ENCODE measurements at regions not wholly inside any gene's neighbourhood (a gene's known extent, or its start where the extent isn't known, plus 50 kb on each side); places are given as distances from the start of the nearest gene placed in this dataset.

DNA sequence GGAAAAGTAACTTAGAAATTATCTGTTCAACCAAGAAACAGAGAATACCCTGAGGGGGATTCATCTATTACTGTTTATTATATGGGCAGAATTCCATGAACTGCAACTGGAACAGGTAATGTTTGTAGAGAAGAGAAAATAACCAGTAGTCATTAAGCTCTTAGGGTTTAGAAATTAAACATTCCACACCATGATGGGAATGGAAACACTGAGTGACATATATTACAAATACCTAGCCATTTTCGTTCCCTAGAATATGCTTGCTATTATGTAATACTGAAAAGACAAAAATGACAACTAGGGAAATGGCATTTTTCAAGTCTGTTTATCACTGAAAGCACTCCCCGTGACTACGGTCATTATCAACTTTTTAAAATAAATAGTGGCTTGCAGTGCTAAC, 1007.4 kb downstream of the GATA3 start:
- intact Hi-C loops (cut with micrococcal nuclease), result no loop called here
- H3K9me2 ChIP-seq (ENCODE audit: insufficient read depth), result no peaks in the 10 kb centered on the region
- H3K9ac ChIP-seq (ENCODE audit: low read length), result no peak overlapping the region
- no peak overlapping the region for H3K4me3 ChIP-seq (replicated peaks in 1 of 2; ENCODE audit: low read depth in 1 of 2, low read length in 2 of 2)
- H2AFZ ChIP-seq (ENCODE audit: low read depth, low read length, poor library complexity, severe bottlenecking), result no peak overlapping the region
- H3K9me3 ChIP-seq (ENCODE audit: control insufficient read depth in 1 of 2, insufficient read depth in 1 of 2, low read depth in 1 of 2, low read length in 2 of 2), result peaks cover 7 to 8% of the 10 kb centered on the region in 2 experiments; a peak in 2 of 4 replicates
- H3K4me1 ChIP-seq (ENCODE audit: control insufficient read depth in 1 of 2, insufficient read depth in 2 of 2, low read length in 2 of 2), result no peaks in the 10 kb centered on the region
- H3K27me3 ChIP-seq (ENCODE audit: insufficient read depth, low read length), result no peaks in the 10 kb centered on the region
- H3K79me2 ChIP-seq (ENCODE audit: insufficient read depth, low read length), result no peaks in the 10 kb centered on the region
- RAD21 ChIA-PET (ENCODE audit: low non-redundant PET in 1 of 2, low total read pairs in 2 of 2, uncharacterized antibody in 2 of 2, unreplicated experiment in 2 of 2), result no interaction called here
- POLR2A ChIA-PET, result no interaction called here
- H4K20me1 ChIP-seq (ENCODE audit: insufficient read depth), result no peaks in the 10 kb centered on the region
- CTCF ChIA-PET, result no interaction called here
- H3K27ac ChIP-seq (ENCODE audit: low read depth, low read length), result no peak overlapping the region
- no TSS peak for BruUV-seq (replicated peaks)
- DNase-seq (ENCODE audit: low read depth, low spot score) (no peak), ATAC-seq (no peak)
- TF ChIP-seq POLR2AphosphoS5 (IDR thresholded peaks at IDR 0.05; ENCODE audit: low read depth, low read length) (no peak), CEBPB (IDR thresholded peaks at IDR 0.05; ENCODE audit: low read depth) (no peak), CTCF (IDR thresholded peaks at IDR 0.05 in 2 of 3, conservative IDR thresholded peaks at IDR 0.05 in 1 of 3; ENCODE audit: borderline replicate concordance in 1 of 3, insufficient read depth in 1 of 3, low read depth in 2 of 3, low read length in 2 of 3) (no peak), EZH2phosphoT487 (IDR thresholded peaks at IDR 0.05; ENCODE audit: borderline replicate concordance) (no peak), CBX3 (IDR thresholded peaks at IDR 0.05; ENCODE audit: low read depth) (no peak)
- no peak overlapping the region for H3K4me2 ChIP-seq (ENCODE audit: low read length)
- no peaks in the 10 kb centered on the region for H3K36me3 ChIP-seq (ENCODE audit: control insufficient read depth in 1 of 2, insufficient read depth in 2 of 2, low read length in 2 of 2)

DNA sequence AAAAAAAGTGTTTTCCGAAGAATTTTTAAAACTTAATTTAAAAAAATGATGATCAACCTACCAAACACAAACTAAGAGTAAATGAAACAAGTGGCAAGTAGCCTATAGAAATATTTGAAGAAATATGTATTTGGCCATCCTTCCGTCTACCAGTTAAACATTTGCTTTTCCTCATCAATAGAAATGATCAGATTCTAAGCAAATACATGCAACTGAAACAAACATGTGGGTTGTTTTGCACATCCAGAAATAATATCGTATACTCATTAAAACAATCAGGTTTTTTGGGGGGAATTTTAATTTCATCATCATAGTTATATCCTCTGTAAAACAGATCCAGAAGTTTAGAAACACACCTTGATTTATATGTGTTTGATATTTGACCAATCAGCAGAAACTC, 1011.7 kb downstream of the GATA3 start:
- ATAC-seq, result no peak
- DNase-seq (ENCODE audit: low read depth, low spot score), result no peak
- POLR2A ChIA-PET, result no interaction called here
- H2AFZ ChIP-seq (ENCODE audit: low read depth, low read length, poor library complexity, severe bottlenecking), result no peak overlapping the region
- no peak overlapping the region for H3K27ac ChIP-seq (ENCODE audit: low read depth, low read length)
- no peak for TF ChIP-seq POLR2A (IDR thresholded peaks at IDR 0.05; ENCODE audit: borderline replicate concordance, extremely low read depth, insufficient read depth, insufficient read length)
- no peak for TF ChIP-seq CEBPB (IDR thresholded peaks at IDR 0.05; ENCODE audit: low read depth)
- TF ChIP-seq POLR2AphosphoS5 (IDR thresholded peaks at IDR 0.05; ENCODE audit: low read depth, low read length), result no peak
- no peak for TF ChIP-seq EZH2 (IDR thresholded peaks at IDR 0.05)
- no peak for TF ChIP-seq SRF (IDR thresholded peaks at IDR 0.05; ENCODE audit: low read depth)
- TF ChIP-seq RAD21 (IDR thresholded peaks at IDR 0.05; ENCODE audit: low read depth), result no peak
- TF ChIP-seq CTCF (IDR thresholded peaks at IDR 0.05 in 2 of 3, conservative IDR thresholded peaks at IDR 0.05 in 1 of 3; ENCODE audit: borderline replicate concordance in 1 of 3, insufficient read depth in 1 of 3, low read depth in 2 of 3, low read length in 2 of 3), result no peak
- TF ChIP-seq FOSL1 (IDR thresholded peaks at IDR 0.05; ENCODE audit: low read depth), result no peak
- H3K4me3 ChIP-seq (replicated peaks in 1 of 2; ENCODE audit: low read depth in 1 of 2, low read length in 2 of 2), result no peak overlapping the region
- no peaks in the 10 kb centered on the region for H3K4me1 ChIP-seq (ENCODE audit: control insufficient read depth in 1 of 2, insufficient read depth in 2 of 2, low read length in 2 of 2)
- CTCF ChIA-PET, result no interaction called here
- RAD21 ChIA-PET (ENCODE audit: low non-redundant PET in 1 of 2, low total read pairs in 2 of 2, uncharacterized antibody in 2 of 2, unreplicated experiment in 2 of 2), result no interaction called here
- BruUV-seq (replicated peaks), result no TSS peak
- no peak overlapping the region for H3K4me2 ChIP-seq (ENCODE audit: low read length)
- peaks cover 9 to 14% of the 10 kb centered on the region in 2 experiments; a peak in 2 of 4 replicates for H3K9me3 ChIP-seq (ENCODE audit: control insufficient read depth in 1 of 2, insufficient read depth in 1 of 2, low read depth in 1 of 2, low read length in 2 of 2)
- no peaks in the 10 kb centered on the region for H3K36me3 ChIP-seq (ENCODE audit: control insufficient read depth in 1 of 2, insufficient read depth in 2 of 2, low read length in 2 of 2)
- H3K79me2 ChIP-seq (ENCODE audit: insufficient read depth, low read length), result no peaks in the 10 kb centered on the region
- no peaks in the 10 kb centered on the region for H3K9me2 ChIP-seq (ENCODE audit: insufficient read depth)
- no peaks in the 10 kb centered on the region for H4K20me1 ChIP-seq (ENCODE audit: insufficient read depth)
- no peak overlapping the region for H3K9ac ChIP-seq (ENCODE audit: low read length)
- intact Hi-C loops (cut with micrococcal nuclease), result no loop called here
- no peaks in the 10 kb centered on the region for H3K27me3 ChIP-seq (ENCODE audit: insufficient read depth, low read length)

All from HCT116 (cell line).